ENCODE measurements at regions not wholly inside any gene's neighbourhood (a gene's known extent, or its start where the extent isn't known, plus 50 kb on each side); places are given as distances from the start of the nearest gene placed in this dataset.
A peak's percentile ranks its signal among the peaks of the same experiment; 100 is the strongest.

GRCh38 chr2:8484502-8485283, 197.2 kb upstream of the ID2 start:
- H3K4me3 ChIP-seq (ENCODE audit: low read depth, low read length), result no peak overlapping the region
- DNase-seq (ENCODE audit: low read depth), result no peak
- TF ChIP-seq, protein P1, sequence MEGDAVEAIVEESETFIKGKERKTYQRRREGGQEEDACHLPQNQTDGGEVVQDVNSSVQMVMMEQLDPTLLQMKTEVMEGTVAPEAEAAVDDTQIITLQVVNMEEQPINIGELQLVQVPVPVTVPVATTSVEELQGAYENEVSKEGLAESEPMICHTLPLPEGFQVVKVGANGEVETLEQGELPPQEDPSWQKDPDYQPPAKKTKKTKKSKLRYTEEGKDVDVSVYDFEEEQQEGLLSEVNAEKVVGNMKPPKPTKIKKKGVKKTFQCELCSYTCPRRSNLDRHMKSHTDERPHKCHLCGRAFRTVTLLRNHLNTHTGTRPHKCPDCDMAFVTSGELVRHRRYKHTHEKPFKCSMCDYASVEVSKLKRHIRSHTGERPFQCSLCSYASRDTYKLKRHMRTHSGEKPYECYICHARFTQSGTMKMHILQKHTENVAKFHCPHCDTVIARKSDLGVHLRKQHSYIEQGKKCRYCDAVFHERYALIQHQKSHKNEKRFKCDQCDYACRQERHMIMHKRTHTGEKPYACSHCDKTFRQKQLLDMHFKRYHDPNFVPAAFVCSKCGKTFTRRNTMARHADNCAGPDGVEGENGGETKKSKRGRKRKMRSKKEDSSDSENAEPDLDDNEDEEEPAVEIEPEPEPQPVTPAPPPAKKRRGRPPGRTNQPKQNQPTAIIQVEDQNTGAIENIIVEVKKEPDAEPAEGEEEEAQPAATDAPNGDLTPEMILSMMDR (IDR thresholded peaks at IDR 0.05; ENCODE audit: control insufficient read depth, extremely low read depth, insufficient read depth), result no peak

- no peak for DNase-seq (ENCODE audit: low read depth)
- TF ChIP-seq, protein P1 (IDR thresholded peaks at IDR 0.05; ENCODE audit: control insufficient read depth, extremely low read depth, insufficient read depth), result no peak
- H3K4me3 ChIP-seq (ENCODE audit: low read depth, low read length), result no peak overlapping the region
Observed at GRCh38 chr2:8485736-8486135, 196.1 kb upstream of the ID2 start.

DNA sequence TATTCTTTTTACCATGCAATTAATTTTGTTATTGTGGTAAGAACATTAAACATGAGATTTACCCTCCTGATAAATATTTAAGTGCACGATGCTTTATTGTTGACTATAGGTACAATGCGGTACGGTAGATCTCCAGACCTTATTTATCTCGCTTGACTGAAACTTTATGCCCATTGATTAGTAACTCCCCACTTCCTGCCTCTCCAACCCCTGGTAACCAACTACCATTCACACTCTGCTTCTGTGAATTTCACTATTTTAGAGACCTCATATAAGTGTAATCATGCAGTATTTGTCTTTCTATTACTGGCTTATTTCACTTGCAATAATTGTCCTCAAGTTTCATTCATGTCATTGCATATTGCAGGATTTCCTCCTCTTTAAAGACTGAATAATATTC, 195.7 kb upstream of the ID2 start:
- peak; percentile 54 for DNase-seq (ENCODE audit: low read depth)
- H3K4me3 ChIP-seq (ENCODE audit: low read depth, low read length), result no peak overlapping the region
- TF ChIP-seq, protein P1 (IDR thresholded peaks at IDR 0.05; ENCODE audit: control insufficient read depth, extremely low read depth, insufficient read depth), result no peak

- no peak for DNase-seq (ENCODE audit: low read depth)
- H3K4me3 ChIP-seq (ENCODE audit: low read depth, low read length), result no peak overlapping the region
- TF ChIP-seq, protein P1 (IDR thresholded peaks at IDR 0.05; ENCODE audit: control insufficient read depth, extremely low read depth, insufficient read depth), result no peak
Observed at GRCh38 chr2:8487461-8487932, 194.4 kb upstream of the ID2 start.

GRCh38 chr2:8488001-8488738, 193.7 kb upstream of the ID2 start:
- H3K4me3 ChIP-seq (ENCODE audit: low read depth, low read length), result no peak overlapping the region
- TF ChIP-seq, protein P1 (IDR thresholded peaks at IDR 0.05; ENCODE audit: control insufficient read depth, extremely low read depth, insufficient read depth), result no peak
- DNase-seq (ENCODE audit: low read depth), result no peak

DNA sequence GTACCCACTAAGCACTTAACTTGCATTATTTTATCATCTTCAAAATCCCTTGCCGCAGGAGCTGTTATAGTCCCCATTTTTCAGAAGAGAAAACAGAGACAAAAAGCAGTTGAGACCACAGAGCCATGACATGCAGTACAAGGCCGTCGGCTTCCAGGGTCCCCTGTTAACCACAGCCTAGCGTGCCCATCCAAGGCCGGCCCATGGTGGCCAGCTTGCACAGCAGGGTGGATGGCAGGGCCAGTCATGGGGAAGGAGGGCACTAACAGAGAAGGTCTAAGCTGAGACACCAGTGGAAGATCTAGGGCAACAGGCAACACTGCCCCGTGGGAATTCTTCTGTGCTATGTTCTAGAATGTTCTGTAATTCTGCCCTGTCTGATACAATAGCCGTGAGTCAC, 192.6 kb upstream of the ID2 start:
- DNase-seq (ENCODE audit: low read depth), result no peak
- TF ChIP-seq, protein P1 (IDR thresholded peaks at IDR 0.05; ENCODE audit: control insufficient read depth, extremely low read depth, insufficient read depth), result no peak
- H3K4me3 ChIP-seq (ENCODE audit: low read depth, low read length), result no peak overlapping the region
